Activated CD8-positive, alpha-beta memory T cell treated with anti-CD3 and anti-CD28 coated beads for 36 hours (primary cell): ENCODE measurements at regions not wholly inside any gene's neighbourhood (a gene's known extent, or its start where the extent isn't known, plus 50 kb on each side); places are given as distances from the start of the nearest gene placed in this dataset.

ENCODE experiments used
- CTCF ChIA-PET: fragments of 350-600 bp; sonication (Branson Sonifier 250); formaldehyde crosslinking; loops from one replicate; lab custom pipeline; 2021; ENCODE audit warnings: antibody characterized with exemption; lab: Charles Lee
- POLR2A ChIA-PET: fragments of 350-600 bp; sonication (Branson Sonifier 250); formaldehyde crosslinking; loops from one replicate; lab custom pipeline; 2021; ENCODE audit warnings: antibody characterized with exemption; lab: Charles Lee

GRCh38 chr5:38642189-38642911, 85.9 kb upstream of the LIFR start:
- POLR2A ChIA-PET = no interaction called here
- CTCF ChIA-PET = no interaction called here

GRCh38 chr5:38643616-38644015, 87.2 kb upstream of the LIFR start:
- POLR2A ChIA-PET = no interaction called here
- CTCF ChIA-PET = no interaction called here

- CTCF ChIA-PET = no interaction called here
- POLR2A ChIA-PET = no interaction called here
Measured at GRCh38 chr5:38645508-38645907, 89.1 kb upstream of the LIFR start.

- POLR2A ChIA-PET = no interaction called here
- CTCF ChIA-PET = no interaction called here
Measured at GRCh38 chr5:38648703-38649291, 92.4 kb upstream of the LIFR start.

GRCh38 chr5:38650540-38650939, 94.1 kb upstream of the LIFR start:
- POLR2A ChIA-PET = no interaction called here
- CTCF ChIA-PET = no interaction called here

- CTCF ChIA-PET = no interaction called here
Measured at GRCh38 chr5:38650946-38651345, 94.5 kb upstream of the LIFR start.

GRCh38 chr5:38651806-38652205, 95.4 kb upstream of the LIFR start:
- POLR2A ChIA-PET = no interaction called here
- CTCF ChIA-PET = interaction anchor here (0.6 kb wide), 1 partner anchor 108 kb away, joined by 4 read pairs; no protein-coding TSS in a partner anchor

More at GRCh38 chr5:38650946-38651345, 94.5 kb upstream of the LIFR start:
- POLR2A ChIA-PET = no interaction called here

GRCh38 chr5:38653389-38653788, 96.9 kb upstream of the LIFR start:
- CTCF ChIA-PET = no interaction called here

GRCh38 chr5:38655691-38656090, 99.2 kb upstream of the LIFR start:
- ChIA-PET CTCF (no interaction called here), POLR2A (no interaction called here)

More at GRCh38 chr5:38653389-38653788, 96.9 kb upstream of the LIFR start:
- POLR2A ChIA-PET = no interaction called here

- ChIA-PET CTCF (no interaction called here), POLR2A (no interaction called here)
Measured at GRCh38 chr5:38656568-38656967, 100.1 kb upstream of the LIFR start.

GRCh38 chr5:38657020-38657419, 100.6 kb upstream of the LIFR start:
- POLR2A ChIA-PET = no interaction called here
- CTCF ChIA-PET = no interaction called here

- POLR2A ChIA-PET = no interaction called here
- CTCF ChIA-PET = no interaction called here
Measured at GRCh38 chr5:38660194-38660668, 103.8 kb upstream of the LIFR start.

- ChIA-PET POLR2A (no interaction called here), CTCF (no interaction called here)
Measured at GRCh38 chr5:38662090-38662489, 105.6 kb upstream of the LIFR start.

GRCh38 chr5:38663249-38663648, 106.8 kb upstream of the LIFR start:
- ChIA-PET POLR2A (no interaction called here), CTCF (interaction anchor here (0.7 kb wide), 1 partner anchor 209 kb away, joined by 3 read pairs; no protein-coding TSS in a partner anchor)

- ChIA-PET POLR2A (no interaction called here), CTCF (interaction anchor here (0.5 kb wide), 1 partner anchor 8 kb away, joined by 3 read pairs; no protein-coding TSS in a partner anchor)
Measured at GRCh38 chr5:38666668-38667498, 110.4 kb upstream of the LIFR start.

GRCh38 chr5:38667499-38667776, 111.0 kb upstream of the LIFR start:
- POLR2A ChIA-PET = no interaction called here
- CTCF ChIA-PET = interaction anchor here (0.5 kb wide), 1 partner anchor 9 kb away, joined by 3 read pairs; no protein-coding TSS in a partner anchor

GRCh38 chr5:38669361-38669880, 113.0 kb upstream of the LIFR start:
- ChIA-PET POLR2A (no interaction called here), CTCF (interaction anchor here (1.3 kb wide), 1 partner anchor 228 kb away, joined by 3 read pairs; no protein-coding TSS in a partner anchor)

GRCh38 chr5:38670066-38670465, 113.6 kb upstream of the LIFR start:
- ChIA-PET POLR2A (no interaction called here), CTCF (no interaction called here)

- CTCF ChIA-PET = no interaction called here
- POLR2A ChIA-PET = no interaction called here
Measured at GRCh38 chr5:38670878-38671277, 114.4 kb upstream of the LIFR start.
